Tibial artery (tissue), 4 donors: ENCODE measurements at regions not wholly inside any gene's neighbourhood (a gene's known extent, or its start where the extent isn't known, plus 50 kb on each side); places are given as distances from the start of the nearest gene placed in this dataset.

Source experiments
- DNase-seq, 2 donors: peaks; one replicate each; pipeline ENCODE4 v3.0.0-alpha.2; 2019
- H3K27ac ChIP-seq, 2 donors: fragments of 200-600 bp; sonication (generic) in 1 of 2; 1 replicate in 1 of 2; 2 replicates in 1 of 2; pipeline ENCODE4 v1.5.1; 2018 to 2019; ENCODE audit warnings: mild to moderate bottlenecking in 1 of 2
- H3K27me3 ChIP-seq, 2 donors: fragments of 200-600 bp; sonication (generic) in 1 of 2; one replicate each; pipeline versions ENCODE4 v1.5.1 to v1.6.0; 2016 to 2019
- H3K36me3 ChIP-seq, 3 donors: fragments of 200-600 bp; sonication (generic) in 2 of 3; one replicate each; pipeline ENCODE4 v1.5.1; 2016 to 2019; ENCODE audit warnings: mild to moderate bottlenecking in 2 of 3
- H3K4me1 ChIP-seq, 4 donors: fragments of 200-600 bp; sonication (generic) in 2 of 4; 1 replicate in 3 of 4; 2 replicates in 1 of 4; pipeline ENCODE4 v1.5.1; 2016 to 2019
- H3K4me3 ChIP-seq, 2 donors: fragments of 200-600 bp; sonication (generic) in 1 of 2; 1 replicate in 1 of 2; 2 replicates in 1 of 2; pipeline ENCODE4 v1.5.1; 2018 to 2019; ENCODE audit warnings: mild to moderate bottlenecking in 2 of 2
- H3K9me3 ChIP-seq, 3 donors: fragments of 200-600 bp; sonication (generic) in 1 of 3; one replicate each; pipeline ENCODE4 v1.5.1; 2016 to 2019
- CTCF ChIP-seq, 2 experiments: fragments of 200-600 bp in 1 of 2; fragments of 450-650 bp in 1 of 2; IDR thresholded peaks; one replicate each; pipeline ENCODE4 v1.5.1; 2017 to 2019; ENCODE audit warnings: antibody characterized with exemption in 2 of 2, mild to moderate bottlenecking in 1 of 2, moderate library complexity in 1 of 2
- intact Hi-C: fragments of 100-400 bp; cut with DNase I; formaldehyde crosslinking; loops from one replicate; pipeline ENCODE4 v1.15.0; 2023; ENCODE audit warnings: low total_unique reads

GRCh38 chr2:147631294-147631693 is 213.5 kb upstream of the ACVR2A start:
- Histone ChIP-seq H3K27me3 (no peaks in the 10 kb centered on the region), H3K4me1 (no peaks in the 10 kb centered on the region), H3K4me3 (no peak overlapping the region), H3K9me3 (no peaks in the 10 kb centered on the region), H3K27ac (no peak overlapping the region), H3K36me3 (no peaks in the 10 kb centered on the region)
- no peak for DNase-seq
- TF ChIP-seq CTCF (IDR thresholded peaks at IDR 0.05): no peak
- intact Hi-C loops: no loop called here

GRCh38 chr2:147630585-147630984 is 214.2 kb upstream of the ACVR2A start:
- Histone ChIP-seq H3K36me3 (no peaks in the 10 kb centered on the region), H3K27ac (no peak overlapping the region), H3K4me1 (no peaks in the 10 kb centered on the region), H3K9me3 (no peaks in the 10 kb centered on the region), H3K27me3 (no peaks in the 10 kb centered on the region), H3K4me3 (no peak overlapping the region)
- DNase-seq: no peak
- no peak for TF ChIP-seq CTCF (IDR thresholded peaks at IDR 0.05)
- intact Hi-C loops: no loop called here

GRCh38 chr2:147628971-147629421 is 215.8 kb upstream of the ACVR2A start:
- intact Hi-C loops: no loop called here
- H3K9me3 ChIP-seq: no peaks in the 10 kb centered on the region
- TF ChIP-seq CTCF (IDR thresholded peaks at IDR 0.05): no peak
- H3K4me1 ChIP-seq: no peaks in the 10 kb centered on the region
- no peak for DNase-seq
- H3K27ac ChIP-seq: no peak overlapping the region
- H3K4me3 ChIP-seq: no peak overlapping the region
- no peaks in the 10 kb centered on the region for H3K27me3 ChIP-seq
- no peaks in the 10 kb centered on the region for H3K36me3 ChIP-seq

- no peak overlapping the region for H3K4me3 ChIP-seq
- no peak for DNase-seq
- no peak for TF ChIP-seq CTCF (IDR thresholded peaks at IDR 0.05)
- H3K36me3 ChIP-seq: no peaks in the 10 kb centered on the region
- intact Hi-C loops: no loop called here
- H3K9me3 ChIP-seq: no peaks in the 10 kb centered on the region
- H3K27ac ChIP-seq: no peak overlapping the region
- H3K4me1 ChIP-seq: no peaks in the 10 kb centered on the region
- H3K27me3 ChIP-seq: no peaks in the 10 kb centered on the region
Observed at GRCh38 chr2:147623328-147623727, 221.5 kb upstream of the ACVR2A start.

- no peak overlapping the region for H3K27ac ChIP-seq
- no peaks in the 10 kb centered on the region for H3K27me3 ChIP-seq
- no peak for TF ChIP-seq CTCF (IDR thresholded peaks at IDR 0.05)
- H3K4me3 ChIP-seq: no peak overlapping the region
- intact Hi-C loops: no loop called here
- no peak for DNase-seq
- H3K36me3 ChIP-seq: no peaks in the 10 kb centered on the region
- H3K9me3 ChIP-seq: no peaks in the 10 kb centered on the region
- H3K4me1 ChIP-seq: no peaks in the 10 kb centered on the region
Observed at GRCh38 chr2:147621656-147622197, 223.1 kb upstream of the ACVR2A start.

- intact Hi-C loops: no loop called here
- DNase-seq: no peak
- Histone ChIP-seq H3K9me3 (no peaks in the 10 kb centered on the region), H3K27ac (no peak overlapping the region), H3K4me1 (no peaks in the 10 kb centered on the region), H3K4me3 (no peak overlapping the region), H3K36me3 (no peaks in the 10 kb centered on the region), H3K27me3 (no peaks in the 10 kb centered on the region)
- TF ChIP-seq CTCF (IDR thresholded peaks at IDR 0.05): no peak
Observed at GRCh38 chr2:147619808-147620207, 225.0 kb upstream of the ACVR2A start.
